Breast epithelium (tissue), 4 donors: ENCODE measurements at regions not wholly inside any gene's neighbourhood (a gene's known extent, or its start where the extent isn't known, plus 50 kb on each side); places are given as distances from the start of the nearest gene placed in this dataset.

Source experiments
- DNase-seq, 2 donors: peaks; one replicate each; pipeline ENCODE4 v3.0.0-alpha.2; 2019; ENCODE audit warnings: low spot score in 2 of 2
- H3K27ac ChIP-seq, 2 donors: fragments of 200-600 bp; sonication (generic) in 1 of 2; one replicate each; pipeline ENCODE4 v1.5.1; 2016 to 2019; ENCODE audit warnings: mild to moderate bottlenecking in 1 of 2
- H3K27me3 ChIP-seq, 2 donors: fragments of 200-600 bp; sonication (generic) in 1 of 2; one replicate each; pipeline versions ENCODE4 v1.5.1 to v1.6.0; 2017 to 2019; ENCODE audit warnings: control low read depth in 1 of 2, mild to moderate bottlenecking in 1 of 2
- H3K36me3 ChIP-seq: fragments of 200-600 bp; one replicate; pipeline ENCODE4 v1.5.1; 2019
- H3K4me1 ChIP-seq, 2 donors: fragments of 200-600 bp; sonication (generic); one replicate each; pipeline ENCODE4 v1.5.1; 2016 to 2019; ENCODE audit warnings: control low read depth in 1 of 2
- H3K4me3 ChIP-seq, 3 donors: fragments of 200-600 bp; sonication (generic); 1 replicate in 2 of 3; 2 replicates in 1 of 3; pipeline ENCODE4 v1.5.1; 2016 to 2019; ENCODE audit warnings: mild to moderate bottlenecking in 3 of 3, moderate library complexity in 2 of 3
- H3K9me3 ChIP-seq, 2 donors: fragments of 200-600 bp; sonication (generic) in 1 of 2; one replicate each; pipeline ENCODE4 v1.5.1; 2016 to 2019; ENCODE audit warnings: control low read depth in 1 of 2
- CTCF ChIP-seq, 3 donors: fragments of 450-650 bp; IDR thresholded peaks; one replicate each; pipeline ENCODE4 v1.5.1; 2016 to 2017; ENCODE audit warnings: antibody characterized with exemption in 3 of 3, mild to moderate bottlenecking in 3 of 3, moderate library complexity in 3 of 3
- POLR2A ChIP-seq: fragments of 450-650 bp; IDR thresholded peaks from one replicate; pipeline ENCODE4 v1.6.1; 2016; ENCODE audit warnings: antibody characterized with exemption, mild to moderate bottlenecking, moderate library complexity
- POLR2AphosphoS5 ChIP-seq, 3 donors: sonication (generic); formaldehyde crosslinking; IDR thresholded peaks; one replicate each; pipeline ENCODE4 v1.6.1; 2017; ENCODE audit warnings: antibody characterized with exemption in 3 of 3
- intact Hi-C: fragments of 100-400 bp; cut with DNase I; formaldehyde crosslinking; loops from one replicate; pipeline ENCODE4 v1.15.1; 2023; ENCODE audit warnings: low total_unique reads

- Histone ChIP-seq H3K9me3 (no peaks in the 10 kb centered on the region), H3K27me3 (no peaks in the 10 kb centered on the region), H3K27ac (no peak overlapping the region), H3K4me3 (no peak overlapping the region), H3K36me3 (no peaks in the 10 kb centered on the region), H3K4me1 (no peaks in the 10 kb centered on the region)
- intact Hi-C loops: no loop called here
- no peak for TF ChIP-seq POLR2AphosphoS5 (IDR thresholded peaks at IDR 0.05)
- TF ChIP-seq POLR2A: no peak
- no peak for TF ChIP-seq CTCF (IDR thresholded peaks at IDR 0.05)
- no peak for DNase-seq
These were observed 75.6 kb upstream of the FLRT2 start for GRCh38 chr14:85454226-85454813.

GRCh38 chr14:85459361-85460000 lies 70.5 kb upstream of the FLRT2 start:
- no peaks in the 10 kb centered on the region for H3K9me3 ChIP-seq
- intact Hi-C loops: no loop called here
- no peak for TF ChIP-seq POLR2A
- no peak for TF ChIP-seq POLR2AphosphoS5 (IDR thresholded peaks at IDR 0.05)
- TF ChIP-seq CTCF (IDR thresholded peaks at IDR 0.05): no peak
- no peaks in the 10 kb centered on the region for H3K36me3 ChIP-seq
- H3K4me1 ChIP-seq: no peaks in the 10 kb centered on the region
- no peaks in the 10 kb centered on the region for H3K27me3 ChIP-seq
- no peak overlapping the region for H3K27ac ChIP-seq
- no peak overlapping the region for H3K4me3 ChIP-seq
- DNase-seq: no peak

- intact Hi-C loops: loop anchor here (5.0 kb wide), 1 partner anchor 166 kb away; no protein-coding TSS in a partner anchor
- no peak for TF ChIP-seq CTCF (IDR thresholded peaks at IDR 0.05)
- TF ChIP-seq POLR2A: no peak
- no peak for TF ChIP-seq POLR2AphosphoS5 (IDR thresholded peaks at IDR 0.05)
- Histone ChIP-seq H3K36me3 (no peaks in the 10 kb centered on the region), H3K27me3 (no peaks in the 10 kb centered on the region), H3K27ac (no peak overlapping the region), H3K4me1 (no peaks in the 10 kb centered on the region), H3K4me3 (no peak overlapping the region), H3K9me3 (no peaks in the 10 kb centered on the region)
- DNase-seq: no peak
These were observed 68.4 kb upstream of the FLRT2 start for GRCh38 chr14:85461432-85462133.

- Histone ChIP-seq H3K27ac (no peak overlapping the region), H3K4me3 (no peak overlapping the region), H3K9me3 (no peaks in the 10 kb centered on the region), H3K27me3 (no peaks in the 10 kb centered on the region), H3K36me3 (no peaks in the 10 kb centered on the region), H3K4me1 (no peaks in the 10 kb centered on the region)
- intact Hi-C loops: loop anchor here (5.0 kb wide), 1 partner anchor 164 kb away; no protein-coding TSS in a partner anchor
- TF ChIP-seq CTCF (IDR thresholded peaks at IDR 0.05): no peak
- TF ChIP-seq POLR2A: no peak
- TF ChIP-seq POLR2AphosphoS5 (IDR thresholded peaks at IDR 0.05): no peak
- no peak for DNase-seq
These were observed 66.4 kb upstream of the FLRT2 start for GRCh38 chr14:85463512-85463911.
